Mammary epithelial cell (primary cell): ENCODE measurements at regions not wholly inside any gene's neighbourhood (a gene's known extent, or its start where the extent isn't known, plus 50 kb on each side); places are given as distances from the start of the nearest gene placed in this dataset.

Experiments used
- EZH2 ChIP-seq: IDR thresholded peaks from 2 replicates; pipeline ENCODE4 v1.6.1; 2012; ENCODE audit warnings: low read length, inconsistent platforms, borderline replicate concordance
- TF ChIP-seq, protein P1 (sequence below), 2 donors: IDR thresholded peaks in 1 of 2; conservative IDR thresholded peaks in 1 of 2; 2 replicates each; pipeline ENCODE4 v1.5.1; 2011 to 2012; ENCODE audit warnings: inconsistent platforms in 2 of 2, low read length in 2 of 2, mild to moderate bottlenecking in 2 of 2, control low read depth in 1 of 2, low read depth in 1 of 2; ENCODE audit not compliant: insufficient read depth in 1 of 2; ENCODE audit errors: extremely low read depth in 1 of 2

DNA sequence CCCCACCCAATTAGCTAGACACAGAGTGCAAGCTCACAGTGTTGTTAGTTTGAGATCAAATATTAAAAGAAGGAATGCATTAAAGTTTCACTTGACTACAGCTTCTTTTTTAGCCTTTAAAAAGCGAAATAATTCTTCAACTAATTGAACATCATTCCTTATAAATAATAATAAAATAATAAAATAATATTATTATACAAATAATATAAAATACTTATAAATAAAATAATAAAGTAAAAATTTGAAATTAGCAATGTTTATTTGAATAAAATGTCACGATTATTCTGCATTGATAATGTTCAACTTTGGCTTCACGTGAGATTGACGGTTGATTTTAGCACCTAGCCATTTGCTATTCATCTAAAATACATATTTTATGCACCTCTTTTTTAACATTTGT, 819.3 kb downstream of the FRK start:
- TF ChIP-seq, protein P1, sequence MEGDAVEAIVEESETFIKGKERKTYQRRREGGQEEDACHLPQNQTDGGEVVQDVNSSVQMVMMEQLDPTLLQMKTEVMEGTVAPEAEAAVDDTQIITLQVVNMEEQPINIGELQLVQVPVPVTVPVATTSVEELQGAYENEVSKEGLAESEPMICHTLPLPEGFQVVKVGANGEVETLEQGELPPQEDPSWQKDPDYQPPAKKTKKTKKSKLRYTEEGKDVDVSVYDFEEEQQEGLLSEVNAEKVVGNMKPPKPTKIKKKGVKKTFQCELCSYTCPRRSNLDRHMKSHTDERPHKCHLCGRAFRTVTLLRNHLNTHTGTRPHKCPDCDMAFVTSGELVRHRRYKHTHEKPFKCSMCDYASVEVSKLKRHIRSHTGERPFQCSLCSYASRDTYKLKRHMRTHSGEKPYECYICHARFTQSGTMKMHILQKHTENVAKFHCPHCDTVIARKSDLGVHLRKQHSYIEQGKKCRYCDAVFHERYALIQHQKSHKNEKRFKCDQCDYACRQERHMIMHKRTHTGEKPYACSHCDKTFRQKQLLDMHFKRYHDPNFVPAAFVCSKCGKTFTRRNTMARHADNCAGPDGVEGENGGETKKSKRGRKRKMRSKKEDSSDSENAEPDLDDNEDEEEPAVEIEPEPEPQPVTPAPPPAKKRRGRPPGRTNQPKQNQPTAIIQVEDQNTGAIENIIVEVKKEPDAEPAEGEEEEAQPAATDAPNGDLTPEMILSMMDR (conservative IDR thresholded peaks at IDR 0.05 in 1 of 2, IDR thresholded peaks at IDR 0.05 in 1 of 2; ENCODE audit: extremely low read depth in 1 of 2, insufficient read depth in 1 of 2, low read depth in 1 of 2, low read length in 2 of 2) = no peak
- no peak for TF ChIP-seq EZH2
